ENCODE measurements at regions not wholly inside any gene's neighbourhood (a gene's known extent, or its start where the extent isn't known, plus 50 kb on each side); places are given as distances from the start of the nearest gene placed in this dataset.

DNA sequence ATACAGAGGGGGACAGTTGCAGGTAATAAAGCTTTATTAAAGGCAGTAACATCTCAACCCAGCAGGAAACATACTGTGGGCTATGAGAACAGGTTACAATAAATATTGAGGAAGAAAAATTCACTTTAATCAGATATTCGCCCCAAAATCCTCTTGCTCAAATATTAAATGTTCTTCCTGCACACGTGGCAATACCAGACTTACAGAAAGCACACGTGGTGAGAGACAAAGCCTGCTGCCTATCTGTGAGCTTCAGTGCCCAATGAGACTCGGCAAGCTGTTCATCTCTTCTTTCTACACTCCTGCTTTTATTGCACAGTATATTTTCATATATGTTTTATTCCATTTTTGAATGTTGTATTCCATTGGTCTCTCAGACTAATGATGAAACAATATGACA lies 113.2 kb downstream of the OR13A1 start:
- DNase-seq (no peak), ATAC-seq (no peak)
- intact Hi-C loops (cut with micrococcal nuclease), result no loop called here
- POLR2A ChIA-PET, result no interaction called here
- Mint-ChIP-seq H3K4me1 (no peaks in the 10 kb centered on the region), H3K4me3 (no peak overlapping the region), H3K9me3 (no peaks in the 10 kb centered on the region), H3K27ac (no peak overlapping the region), H3K36me3 (peaks cover 0 to 4% (median 0%) of the 10 kb centered on the region in 5 donors), H3K27me3 (peaks cover 8 to 30% (median 23%) of the 10 kb centered on the region in 5 donors)
- no peaks in the 10 kb centered on the region for H3K9me3 ChIP-seq (ENCODE audit: control insufficient read depth in 2 of 3, low read length in 3 of 3)
- H3K27ac ChIP-seq (ENCODE audit: low read depth, low read length), result no peak overlapping the region
- no peaks in the 10 kb centered on the region for H3K4me1 ChIP-seq (ENCODE audit: control insufficient read depth in 2 of 2, insufficient read depth in 2 of 2, low read length in 2 of 2)
- no peak overlapping the region for H3K4me3 ChIP-seq (ENCODE audit: low read length)
- no peaks in the 10 kb centered on the region for H3K36me3 ChIP-seq (ENCODE audit: control insufficient read depth in 2 of 3, insufficient read depth in 3 of 3, low read length in 3 of 3)
- no peaks in the 10 kb centered on the region for H3K27me3 ChIP-seq (ENCODE audit: control insufficient read depth in 2 of 2, insufficient read depth in 2 of 2, low read length in 2 of 2)
- CTCF ChIA-PET, result no interaction called here

DNA sequence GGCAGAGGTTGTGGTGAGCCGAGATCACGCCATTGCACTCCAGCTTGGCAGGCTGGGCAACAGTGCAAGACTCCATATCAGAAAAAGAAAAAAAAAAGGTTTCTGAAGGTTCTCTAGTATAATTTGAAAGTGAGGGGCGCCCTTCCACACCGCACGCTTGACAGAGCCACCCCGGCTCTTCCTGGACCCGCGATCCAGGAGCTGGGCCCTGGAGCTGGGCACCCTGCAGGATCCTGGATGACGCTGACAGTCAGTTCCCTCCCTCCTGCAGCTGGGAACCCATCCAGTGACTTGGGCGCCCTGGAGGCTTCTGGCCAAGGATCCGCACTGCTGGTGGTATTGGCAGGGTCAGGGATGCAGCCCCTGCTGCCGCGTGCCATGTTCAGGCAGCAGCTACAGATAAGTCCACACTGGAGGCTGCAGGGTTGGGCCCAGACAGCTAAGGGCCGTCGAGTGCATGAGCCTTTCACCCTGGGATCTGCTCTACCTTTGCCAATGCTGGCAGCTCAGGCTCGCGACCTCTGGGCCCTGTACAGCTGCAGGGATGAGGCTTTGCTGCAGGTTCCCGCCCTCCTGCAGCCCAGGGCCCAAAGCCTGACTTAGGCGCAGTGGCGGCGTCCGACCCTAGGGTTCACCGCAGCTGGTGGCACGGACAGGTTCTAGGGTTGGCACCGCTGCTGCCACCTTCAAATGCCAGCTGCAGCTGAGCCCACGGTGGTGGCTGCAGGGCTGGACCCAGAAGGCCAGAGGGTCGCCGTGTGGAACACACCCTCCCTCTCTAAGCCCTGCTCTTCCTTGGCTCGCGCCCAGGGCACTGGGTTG lies 110.2 kb downstream of the OR13A1 start:
- Mint-ChIP-seq H3K4me1 (no peaks in the 10 kb centered on the region), H3K27ac (no peak overlapping the region), H3K27me3 (peaks cover 21 to 59% (median 40%) of the 10 kb centered on the region in 5 donors), H3K36me3 (peaks cover 0 to 5% (median 0%) of the 10 kb centered on the region in 5 donors), H3K9me3 (peaks cover 0 to 16% (median 3%) of the 10 kb centered on the region in 11 donors), H3K4me3 (no peak overlapping the region)
- ATAC-seq, result no peak
- intact Hi-C loops (cut with micrococcal nuclease), result no loop called here
- Histone ChIP-seq H3K4me3 (ENCODE audit: low read length) (no peak overlapping the region), H3K27me3 (ENCODE audit: control insufficient read depth in 2 of 2, insufficient read depth in 2 of 2, low read length in 2 of 2) (no peaks in the 10 kb centered on the region), H3K27ac (ENCODE audit: low read depth, low read length) (no peak overlapping the region), H3K36me3 (ENCODE audit: control insufficient read depth in 2 of 3, insufficient read depth in 3 of 3, low read length in 3 of 3) (no peaks in the 10 kb centered on the region), H3K9me3 (ENCODE audit: control insufficient read depth in 2 of 3, low read length in 3 of 3) (no peaks in the 10 kb centered on the region), H3K4me1 (ENCODE audit: control insufficient read depth in 2 of 2, insufficient read depth in 2 of 2, low read length in 2 of 2) (no peaks in the 10 kb centered on the region)
- DNase-seq, result no peak
- POLR2A ChIA-PET, result no interaction called here
- CTCF ChIA-PET, result no interaction called here

DNA sequence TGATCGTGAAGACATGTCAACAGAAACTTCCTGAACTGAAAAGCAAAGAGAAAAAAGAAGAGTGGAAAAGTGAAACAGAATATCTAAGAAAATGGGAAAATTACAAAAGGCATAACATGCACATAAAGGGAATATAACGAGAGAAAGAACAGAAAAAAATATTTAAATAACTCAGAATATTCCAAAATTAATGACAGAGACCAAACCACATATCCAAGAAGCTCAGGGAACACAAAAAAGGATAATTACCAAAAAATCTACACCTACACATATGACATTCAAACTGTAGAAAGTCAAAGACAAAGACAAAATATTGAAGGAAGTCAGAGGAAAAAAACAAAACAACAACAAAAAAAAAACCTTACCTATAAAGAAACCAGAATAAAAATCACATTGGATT lies 105.5 kb downstream of the OR13A1 start:
- Histone ChIP-seq H3K27ac (ENCODE audit: low read depth, low read length) (no peak overlapping the region), H3K9me3 (ENCODE audit: control insufficient read depth in 2 of 3, low read length in 3 of 3) (no peaks in the 10 kb centered on the region), H3K4me3 (ENCODE audit: low read length) (no peak overlapping the region), H3K4me1 (ENCODE audit: control insufficient read depth in 2 of 2, insufficient read depth in 2 of 2, low read length in 2 of 2) (no peaks in the 10 kb centered on the region), H3K27me3 (ENCODE audit: control insufficient read depth in 2 of 2, insufficient read depth in 2 of 2, low read length in 2 of 2) (no peaks in the 10 kb centered on the region), H3K36me3 (ENCODE audit: control insufficient read depth in 2 of 3, insufficient read depth in 3 of 3, low read length in 3 of 3) (no peaks in the 10 kb centered on the region)
- Mint-ChIP-seq H3K27ac (no peak overlapping the region), H3K36me3 (peaks cover 0 to 5% (median 0%) of the 10 kb centered on the region in 5 donors), H3K4me3 (no peak overlapping the region), H3K4me1 (no peaks in the 10 kb centered on the region), H3K27me3 (peaks cover 24 to 49% (median 34%) of the 10 kb centered on the region in 5 donors), H3K9me3 (peaks cover 0 to 16% (median 3%) of the 10 kb centered on the region in 11 donors)
- intact Hi-C loops (cut with micrococcal nuclease), result no loop called here
- POLR2A ChIA-PET, result no interaction called here
- CTCF ChIA-PET, result no interaction called here
- no peak for DNase-seq
- no peak for ATAC-seq

DNA sequence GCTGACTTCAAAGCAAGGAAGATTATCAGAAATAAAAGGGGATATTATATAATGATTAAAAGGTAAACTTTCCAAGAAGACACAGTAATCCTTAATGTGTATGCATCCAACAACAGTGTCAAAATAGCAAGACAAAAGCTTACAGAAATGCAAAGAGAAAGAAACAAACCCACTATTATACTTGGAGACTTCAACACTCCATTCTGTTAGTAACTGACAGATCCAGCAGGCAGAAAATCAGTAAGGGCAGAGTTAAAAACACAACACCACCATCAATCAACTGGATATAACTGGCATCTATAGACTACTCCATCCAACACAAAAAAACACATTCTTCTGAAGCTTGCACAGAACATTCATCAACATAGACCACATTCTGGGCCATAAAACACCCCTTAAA lies 103.8 kb downstream of the OR13A1 start:
- Mint-ChIP-seq H3K4me1 (no peaks in the 10 kb centered on the region), H3K9me3 (peaks cover 0 to 16% (median 3%) of the 10 kb centered on the region in 11 donors), H3K27me3 (peaks cover 17 to 37% (median 37%) of the 10 kb centered on the region in 5 donors), H3K36me3 (peaks cover 0 to 5% (median 0%) of the 10 kb centered on the region in 5 donors), H3K27ac (no peak overlapping the region), H3K4me3 (no peak overlapping the region)
- no peak for ATAC-seq
- Histone ChIP-seq H3K27me3 (ENCODE audit: control insufficient read depth in 2 of 2, insufficient read depth in 2 of 2, low read length in 2 of 2) (no peaks in the 10 kb centered on the region), H3K4me1 (ENCODE audit: control insufficient read depth in 2 of 2, insufficient read depth in 2 of 2, low read length in 2 of 2) (no peaks in the 10 kb centered on the region), H3K36me3 (ENCODE audit: control insufficient read depth in 2 of 3, insufficient read depth in 3 of 3, low read length in 3 of 3) (no peaks in the 10 kb centered on the region), H3K9me3 (ENCODE audit: control insufficient read depth in 2 of 3, low read length in 3 of 3) (no peaks in the 10 kb centered on the region), H3K4me3 (ENCODE audit: low read length) (no peak overlapping the region), H3K27ac (ENCODE audit: low read depth, low read length) (no peak overlapping the region)
- DNase-seq, result no peak
- ChIA-PET CTCF (no interaction called here), POLR2A (no interaction called here)
- intact Hi-C loops (cut with micrococcal nuclease), result no loop called here

DNA sequence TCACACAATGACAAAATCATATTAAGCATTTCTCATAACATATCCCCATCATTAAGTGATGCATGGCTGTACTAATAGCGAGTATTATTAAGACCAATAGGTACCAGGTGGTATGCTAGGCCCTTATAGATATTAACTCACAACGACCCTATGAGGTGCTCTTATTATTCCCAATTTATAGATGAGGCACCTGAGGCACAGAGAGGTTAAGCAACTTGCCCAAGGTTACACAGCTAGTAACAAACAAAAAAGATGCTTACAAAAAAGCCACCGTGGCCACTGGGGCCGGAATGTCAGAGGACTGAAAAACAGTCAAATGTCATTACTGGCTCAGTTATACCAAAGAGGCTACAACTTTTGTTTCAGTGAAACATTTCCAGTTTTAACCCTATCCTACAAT lies 96.0 kb downstream of the OR13A1 start:
- no peak for ATAC-seq
- Mint-ChIP-seq H3K27ac (no peak overlapping the region), H3K36me3 (no peaks in the 10 kb centered on the region), H3K4me1 (no peaks in the 10 kb centered on the region), H3K4me3 (no peak overlapping the region), H3K27me3 (peaks cover 0 to 9% (median 0%) of the 10 kb centered on the region in 5 donors), H3K9me3 (no peaks in the 10 kb centered on the region)
- intact Hi-C loops (cut with micrococcal nuclease), result no loop called here
- DNase-seq, result no peak
- CTCF ChIA-PET, result no interaction called here
- Histone ChIP-seq H3K4me1 (ENCODE audit: control insufficient read depth in 2 of 2, insufficient read depth in 2 of 2, low read length in 2 of 2) (no peaks in the 10 kb centered on the region), H3K27ac (ENCODE audit: low read depth, low read length) (no peak overlapping the region), H3K36me3 (ENCODE audit: control insufficient read depth in 2 of 3, insufficient read depth in 3 of 3, low read length in 3 of 3) (no peaks in the 10 kb centered on the region), H3K9me3 (ENCODE audit: control insufficient read depth in 2 of 3, low read length in 3 of 3) (no peaks in the 10 kb centered on the region), H3K4me3 (ENCODE audit: low read length) (no peak overlapping the region), H3K27me3 (ENCODE audit: control insufficient read depth in 2 of 2, insufficient read depth in 2 of 2, low read length in 2 of 2) (no peaks in the 10 kb centered on the region)
- POLR2A ChIA-PET, result no interaction called here

DNA sequence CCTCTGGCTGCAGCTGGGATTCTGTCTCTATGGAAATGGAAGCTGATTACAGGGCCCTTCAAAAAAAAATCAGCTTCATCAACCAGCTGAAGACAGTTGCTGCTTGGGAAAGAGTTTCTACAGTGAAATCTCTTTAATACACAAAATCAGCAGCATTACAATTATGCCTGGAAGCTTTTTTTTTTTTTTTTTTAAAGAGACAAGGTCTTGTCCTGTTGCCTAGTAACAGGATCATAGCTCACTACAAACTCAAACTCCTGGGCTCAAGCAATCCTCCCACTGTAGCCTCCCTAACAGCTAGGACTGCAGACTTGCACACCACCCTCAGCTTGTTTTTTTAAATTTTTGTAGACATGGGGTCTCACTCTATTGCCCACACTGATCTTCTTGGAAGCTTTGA lies 94.5 kb downstream of the OR13A1 start:
- H3K27me3 ChIP-seq (ENCODE audit: control insufficient read depth in 2 of 2, insufficient read depth in 2 of 2, low read length in 2 of 2), result no peaks in the 10 kb centered on the region
- no peak for ATAC-seq
- no peak overlapping the region for H3K4me3 Mint-ChIP-seq
- H3K27ac Mint-ChIP-seq, result no peak overlapping the region
- ChIA-PET POLR2A (interaction anchor here (0.6 kb wide), 1 partner anchor 624 kb away, joined by 3 read pairs; no protein-coding TSS in a partner anchor), CTCF (interaction anchor here (0.6 to 1.2 kb wide), 3 partner anchors 14 to 253 kb away, joined by 4 to 6 read pairs (median 5); no protein-coding TSS in a partner anchor)
- H3K4me1 Mint-ChIP-seq, result no peaks in the 10 kb centered on the region
- intact Hi-C loops (cut with micrococcal nuclease), result no loop called here
- H3K27me3 Mint-ChIP-seq, result peaks cover 0 to 9% (median 0%) of the 10 kb centered on the region in 5 donors
- H3K27ac ChIP-seq (ENCODE audit: low read depth, low read length), result no peak overlapping the region
- H3K4me3 ChIP-seq (ENCODE audit: low read length), result no peak overlapping the region
- no peaks in the 10 kb centered on the region for H3K4me1 ChIP-seq (ENCODE audit: control insufficient read depth in 2 of 2, insufficient read depth in 2 of 2, low read length in 2 of 2)
- no peaks in the 10 kb centered on the region for H3K9me3 Mint-ChIP-seq
- no peaks in the 10 kb centered on the region for H3K9me3 ChIP-seq (ENCODE audit: control insufficient read depth in 2 of 3, low read length in 3 of 3)
- no peak for DNase-seq
- H3K36me3 ChIP-seq (ENCODE audit: control insufficient read depth in 2 of 3, insufficient read depth in 3 of 3, low read length in 3 of 3), result no peaks in the 10 kb centered on the region
- H3K36me3 Mint-ChIP-seq, result no peaks in the 10 kb centered on the region

Measured in naive thymus-derived CD4-positive, alpha-beta T cell (primary cell).